Left cardiac atrium (tissue), 4 donors: ENCODE measurements at regions not wholly inside any gene's neighbourhood (a gene's known extent, or its start where the extent isn't known, plus 50 kb on each side); places are given as distances from the start of the nearest gene placed in this dataset.

Experiments
- ATAC-seq, 2 donors: fragments of 200-7000 bp; cut with Tn5 transposase; one replicate each; pipeline ENCODE4 v1.9.1; 2020; ENCODE audit warnings: mild to moderate bottlenecking in 2 of 2, moderate library complexity in 2 of 2
- DNase-seq: peaks from one replicate; pipeline ENCODE4 v3.0.0-alpha.2; 2020
- intact Hi-C, 2 donors: fragments of 100-400 bp; cut with DNase I; formaldehyde crosslinking; loops; one replicate each; pipeline versions ENCODE4 v1.14.1 to v1.15.1; 2022 to 2023
- donor health status: DM: no; HTN: yes; CAD: no.
- donor health status: DM: no; HTN: yes; CAD: no; lungs with severe emphysema.
- donor health status: DM: yes; HTN: yes; CAD: no.
- donor health status: Dilated cardiomyopathy.

- DNase-seq (no peak), ATAC-seq (no peak)
- intact Hi-C loops: no loop called here
These were observed 205.8 kb downstream of the PTPRU start for GRCh38 chr1:29441916-29442668.

GRCh38 chr1:29439615-29440014 is 203.3 kb downstream of the PTPRU start:
- ATAC-seq (no peak), DNase-seq (no peak)
- intact Hi-C loops: no loop called here

- no peak for ATAC-seq
- no peak for DNase-seq
- intact Hi-C loops: no loop called here
These were observed 202.7 kb downstream of the PTPRU start for GRCh38 chr1:29438991-29439390.

GRCh38 chr1:29437946-29438345 is 201.6 kb downstream of the PTPRU start:
- intact Hi-C loops: no loop called here
- ATAC-seq (no peak), DNase-seq (no peak)

GRCh38 chr1:29436181-29436785 is 200.0 kb downstream of the PTPRU start:
- ATAC-seq (no peak), DNase-seq (no peak)
- intact Hi-C loops: no loop called here

- no peak for DNase-seq
- no peak for ATAC-seq
- intact Hi-C loops: no loop called here
These were observed 197.5 kb downstream of the PTPRU start for GRCh38 chr1:29433830-29434229.

GRCh38 chr1:29431138-29431537 is 194.8 kb downstream of the PTPRU start:
- DNase-seq: no peak
- no peak for ATAC-seq
- intact Hi-C loops: no loop called here

GRCh38 chr1:29429656-29430055 is 193.3 kb downstream of the PTPRU start:
- intact Hi-C loops: loop anchor here in 1 of 2 donors (5.0 kb wide), 1 partner anchor 157 kb away; no protein-coding TSS in a partner anchor
- ATAC-seq (no peak), DNase-seq (no peak)

- ATAC-seq (peak; percentile 70 to 75), DNase-seq (no peak)
- intact Hi-C loops: loop anchor here in 1 of 2 donors (5.0 kb wide), 1 partner anchor 157 kb away; no protein-coding TSS in a partner anchor
These were observed 192.7 kb downstream of the PTPRU start for GRCh38 chr1:29428997-29429396.

GRCh38 chr1:29428280-29428615 is 191.9 kb downstream of the PTPRU start:
- no peak for ATAC-seq
- no peak for DNase-seq

GRCh38 chr1:29427614-29428279 is 191.4 kb downstream of the PTPRU start:
- DNase-seq: no peak
- intact Hi-C loops: loop anchor here in 1 of 2 donors (5.0 kb wide), 1 partner anchor 155 kb away; no protein-coding TSS in a partner anchor
- ATAC-seq: no peak

More at GRCh38 chr1:29428280-29428615, 191.9 kb downstream of the PTPRU start:
- intact Hi-C loops: loop anchor here in 1 of 2 donors (5.0 kb wide), 1 partner anchor 156 kb away; no protein-coding TSS in a partner anchor

- intact Hi-C loops: loop anchor here in 1 of 2 donors (5.0 kb wide), 1 partner anchor 154 kb away; no protein-coding TSS in a partner anchor
- DNase-seq: peak; percentile 41
- peak in 1 of 2 donors; percentile 87 for ATAC-seq
These were observed 190.5 kb downstream of the PTPRU start for GRCh38 chr1:29426701-29427279.

- DNase-seq (no peak), ATAC-seq (peak; percentile 62 to 69)
- intact Hi-C loops: loop anchor here in 1 of 2 donors (5.0 kb wide), 1 partner anchor 153 kb away; no protein-coding TSS in a partner anchor
These were observed 189.3 kb downstream of the PTPRU start for GRCh38 chr1:29425631-29426030.

- intact Hi-C loops: no loop called here
- ATAC-seq: no peak
These were observed 187.9 kb downstream of the PTPRU start for GRCh38 chr1:29424266-29424665.

GRCh38 chr1:29420202-29420601 is 183.9 kb downstream of the PTPRU start:
- intact Hi-C loops: no loop called here
- no peak for ATAC-seq
- DNase-seq: no peak

More at GRCh38 chr1:29424266-29424665, 187.9 kb downstream of the PTPRU start:
- DNase-seq: no peak

GRCh38 chr1:29417971-29418370 is 181.6 kb downstream of the PTPRU start:
- DNase-seq: no peak
- ATAC-seq: no peak
- intact Hi-C loops: no loop called here

- DNase-seq (no peak), ATAC-seq (peak; percentile 85 to 91)
- intact Hi-C loops: no loop called here
These were observed 181.0 kb downstream of the PTPRU start for GRCh38 chr1:29417147-29417858.

- DNase-seq (no peak), ATAC-seq (peak; percentile 42 to 58)
- intact Hi-C loops: no loop called here
These were observed 180.2 kb downstream of the PTPRU start for GRCh38 chr1:29416267-29417146.
